ENCODE measurements at regions not wholly inside any gene's neighbourhood (a gene's known extent, or its start where the extent isn't known, plus 50 kb on each side); places are given as distances from the start of the nearest gene placed in this dataset.

DNA sequence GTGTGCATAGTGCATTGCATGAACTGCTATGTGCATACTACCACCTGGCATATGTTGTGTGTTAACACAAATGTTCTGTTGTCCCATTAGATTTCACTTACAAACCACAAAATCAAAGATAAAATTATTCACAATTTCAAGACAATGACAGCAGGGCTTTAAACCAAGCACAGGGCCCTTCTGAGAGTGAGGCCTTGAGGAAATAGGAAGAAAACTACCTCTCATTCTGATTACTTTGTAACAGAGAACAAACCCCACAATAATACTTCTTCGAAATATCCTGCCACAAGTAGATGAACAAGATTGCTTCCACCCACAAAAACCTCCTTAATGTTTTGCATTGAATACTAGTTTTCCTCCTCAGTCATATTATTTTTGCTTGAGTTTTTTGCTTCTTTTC is 85.5 kb upstream of the SPANXB1 start:
- TF ChIP-seq, protein P1, sequence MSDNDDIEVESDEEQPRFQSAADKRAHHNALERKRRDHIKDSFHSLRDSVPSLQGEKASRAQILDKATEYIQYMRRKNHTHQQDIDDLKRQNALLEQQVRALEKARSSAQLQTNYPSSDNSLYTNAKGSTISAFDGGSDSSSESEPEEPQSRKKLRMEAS (IDR thresholded peaks at IDR 0.05), result no peak
- TF ChIP-seq FOXM1 (IDR thresholded peaks at IDR 0.05; ENCODE audit: borderline replicate concordance, low read depth), result no peak
- no peak for TF ChIP-seq CREB1 (IDR thresholded peaks at IDR 0.05; ENCODE audit: low read depth)
- TF ChIP-seq, protein P2, sequence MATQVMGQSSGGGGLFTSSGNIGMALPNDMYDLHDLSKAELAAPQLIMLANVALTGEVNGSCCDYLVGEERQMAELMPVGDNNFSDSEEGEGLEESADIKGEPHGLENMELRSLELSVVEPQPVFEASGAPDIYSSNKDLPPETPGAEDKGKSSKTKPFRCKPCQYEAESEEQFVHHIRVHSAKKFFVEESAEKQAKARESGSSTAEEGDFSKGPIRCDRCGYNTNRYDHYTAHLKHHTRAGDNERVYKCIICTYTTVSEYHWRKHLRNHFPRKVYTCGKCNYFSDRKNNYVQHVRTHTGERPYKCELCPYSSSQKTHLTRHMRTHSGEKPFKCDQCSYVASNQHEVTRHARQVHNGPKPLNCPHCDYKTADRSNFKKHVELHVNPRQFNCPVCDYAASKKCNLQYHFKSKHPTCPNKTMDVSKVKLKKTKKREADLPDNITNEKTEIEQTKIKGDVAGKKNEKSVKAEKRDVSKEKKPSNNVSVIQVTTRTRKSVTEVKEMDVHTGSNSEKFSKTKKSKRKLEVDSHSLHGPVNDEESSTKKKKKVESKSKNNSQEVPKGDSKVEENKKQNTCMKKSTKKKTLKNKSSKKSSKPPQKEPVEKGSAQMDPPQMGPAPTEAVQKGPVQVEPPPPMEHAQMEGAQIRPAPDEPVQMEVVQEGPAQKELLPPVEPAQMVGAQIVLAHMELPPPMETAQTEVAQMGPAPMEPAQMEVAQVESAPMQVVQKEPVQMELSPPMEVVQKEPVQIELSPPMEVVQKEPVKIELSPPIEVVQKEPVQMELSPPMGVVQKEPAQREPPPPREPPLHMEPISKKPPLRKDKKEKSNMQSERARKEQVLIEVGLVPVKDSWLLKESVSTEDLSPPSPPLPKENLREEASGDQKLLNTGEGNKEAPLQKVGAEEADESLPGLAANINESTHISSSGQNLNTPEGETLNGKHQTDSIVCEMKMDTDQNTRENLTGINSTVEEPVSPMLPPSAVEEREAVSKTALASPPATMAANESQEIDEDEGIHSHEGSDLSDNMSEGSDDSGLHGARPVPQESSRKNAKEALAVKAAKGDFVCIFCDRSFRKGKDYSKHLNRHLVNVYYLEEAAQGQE (IDR thresholded peaks at IDR 0.05; ENCODE audit: low read depth), result no peak
- TF ChIP-seq EP300 (IDR thresholded peaks at IDR 0.05; ENCODE audit: borderline replicate concordance), result no peak
- no peak for TF ChIP-seq TAF1 (IDR thresholded peaks at IDR 0.05; ENCODE audit: low read depth)
- no peak for TF ChIP-seq TEAD4 (IDR thresholded peaks at IDR 0.05)
- TF ChIP-seq TCF12 (IDR thresholded peaks at IDR 0.05; ENCODE audit: low read depth), result no peak
- no peak for TF ChIP-seq RAD21 (IDR thresholded peaks at IDR 0.05; ENCODE audit: low read depth)

Measured in Ishikawa (cell line).